HG03460 (cell line): ENCODE measurements at regions not wholly inside any gene's neighbourhood (a gene's known extent, or its start where the extent isn't known, plus 50 kb on each side); places are given as distances from the start of the nearest gene placed in this dataset.

Experiments used
- ATAC-seq: cut with Tn5 transposase; IDR thresholded peaks from one replicate; pipeline ENCODE4 v1.9.1; 2021; ENCODE audit not compliant: unreplicated experiment

DNA sequence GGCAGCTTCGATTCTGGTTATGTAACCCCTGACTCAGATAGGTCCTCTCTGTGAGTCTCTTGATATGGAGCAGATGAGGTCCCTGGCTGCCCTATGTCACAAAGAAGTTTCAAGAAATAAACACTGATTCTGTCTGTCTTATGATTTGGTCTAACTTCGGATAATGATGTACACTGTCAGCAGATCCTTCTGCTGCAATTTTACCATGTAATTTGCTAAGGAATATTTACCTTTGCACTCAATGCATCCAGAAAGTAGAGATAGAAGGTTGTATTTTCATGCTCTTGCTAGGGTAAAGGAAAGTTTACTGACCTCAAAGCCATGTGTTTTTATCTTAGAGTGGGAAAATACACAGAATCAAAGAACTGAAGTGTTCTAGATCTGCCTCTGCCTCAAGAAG, 98.2 kb downstream of the KLF5 start:
- ATAC-seq = no peak

DNA sequence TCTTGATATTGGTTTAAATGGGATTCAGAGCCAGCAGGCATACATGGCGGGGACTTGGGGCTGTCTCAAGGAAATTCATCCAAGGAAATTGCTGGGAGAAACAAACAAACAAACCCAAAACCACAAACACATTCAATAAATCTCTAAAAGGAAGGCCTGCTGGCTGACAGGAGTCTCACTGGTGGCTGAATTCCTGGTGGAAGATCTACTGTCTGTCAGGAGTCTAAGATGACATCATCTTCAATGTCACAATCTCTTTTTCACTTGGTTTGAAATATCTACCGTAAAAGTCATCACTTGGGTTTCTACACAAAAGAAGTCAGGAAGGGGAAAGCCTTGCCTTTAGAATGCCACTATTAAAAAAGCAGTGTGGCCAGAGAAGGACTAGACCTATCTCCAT, 87.9 kb downstream of the KLF5 start:
- ATAC-seq = no peak

DNA sequence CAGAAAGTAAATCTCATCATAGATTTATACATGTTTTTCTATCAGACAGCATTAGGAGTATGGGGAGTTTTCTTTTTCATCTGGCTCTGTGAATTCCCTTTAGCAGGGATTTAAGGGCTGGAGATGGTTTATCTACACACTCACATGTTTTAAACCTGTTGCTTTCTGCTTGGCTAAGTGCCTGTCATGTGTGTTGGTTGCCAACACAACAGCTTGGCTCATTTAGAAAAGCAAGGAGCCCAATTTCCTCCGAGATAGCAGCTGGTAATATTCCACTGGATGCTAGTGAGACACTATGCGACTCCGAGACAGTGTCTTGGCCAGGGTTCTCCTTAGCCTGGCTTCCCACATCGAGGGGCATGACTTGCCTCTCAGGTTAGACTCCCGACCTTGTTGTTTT, 83.3 kb downstream of the KLF5 start:
- ATAC-seq = no peak

DNA sequence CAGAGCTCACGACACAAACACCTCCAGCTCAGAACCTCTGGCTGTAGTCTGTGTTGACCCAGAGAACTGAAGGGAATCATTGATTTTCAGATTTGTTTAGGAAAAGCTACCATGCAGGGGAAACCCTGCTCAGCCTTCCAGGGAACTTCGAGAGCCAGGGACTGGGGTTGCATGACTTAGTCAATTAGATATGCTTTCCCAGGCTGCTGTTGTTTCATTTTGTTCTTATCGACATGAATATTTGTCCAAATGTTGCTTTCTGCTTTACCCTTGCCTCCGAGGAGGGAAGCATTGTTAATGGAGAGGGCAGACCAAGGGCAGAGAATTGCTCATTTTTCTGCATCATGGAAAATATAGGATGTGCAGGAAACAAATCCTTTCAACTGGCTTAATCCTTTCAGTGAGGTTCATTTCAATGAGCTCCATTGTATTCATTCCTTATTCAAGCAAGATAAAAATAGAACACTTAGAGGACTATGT, 82.5 kb downstream of the KLF5 start:
- no peak for ATAC-seq

DNA sequence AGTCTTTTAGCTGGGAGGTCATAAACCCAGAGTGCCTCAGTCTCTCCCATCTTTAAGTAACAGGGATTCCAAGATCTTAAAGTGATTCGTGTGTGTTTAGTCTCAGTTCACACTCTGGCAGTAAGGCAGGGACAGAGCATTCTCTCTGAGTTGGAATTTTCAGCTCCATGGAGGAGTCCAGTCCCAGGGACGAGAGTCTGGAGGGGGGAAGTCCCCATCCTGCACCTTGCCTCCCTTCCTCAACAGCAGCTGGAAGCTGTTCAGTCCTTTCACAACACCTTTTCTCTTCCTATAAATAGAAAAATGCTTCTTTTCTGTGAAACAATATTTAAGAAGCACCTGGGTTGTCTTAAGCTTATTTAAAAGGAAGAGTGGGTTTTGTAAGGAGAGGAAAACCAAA, 82.0 kb downstream of the KLF5 start:
- ATAC-seq = no peak

DNA sequence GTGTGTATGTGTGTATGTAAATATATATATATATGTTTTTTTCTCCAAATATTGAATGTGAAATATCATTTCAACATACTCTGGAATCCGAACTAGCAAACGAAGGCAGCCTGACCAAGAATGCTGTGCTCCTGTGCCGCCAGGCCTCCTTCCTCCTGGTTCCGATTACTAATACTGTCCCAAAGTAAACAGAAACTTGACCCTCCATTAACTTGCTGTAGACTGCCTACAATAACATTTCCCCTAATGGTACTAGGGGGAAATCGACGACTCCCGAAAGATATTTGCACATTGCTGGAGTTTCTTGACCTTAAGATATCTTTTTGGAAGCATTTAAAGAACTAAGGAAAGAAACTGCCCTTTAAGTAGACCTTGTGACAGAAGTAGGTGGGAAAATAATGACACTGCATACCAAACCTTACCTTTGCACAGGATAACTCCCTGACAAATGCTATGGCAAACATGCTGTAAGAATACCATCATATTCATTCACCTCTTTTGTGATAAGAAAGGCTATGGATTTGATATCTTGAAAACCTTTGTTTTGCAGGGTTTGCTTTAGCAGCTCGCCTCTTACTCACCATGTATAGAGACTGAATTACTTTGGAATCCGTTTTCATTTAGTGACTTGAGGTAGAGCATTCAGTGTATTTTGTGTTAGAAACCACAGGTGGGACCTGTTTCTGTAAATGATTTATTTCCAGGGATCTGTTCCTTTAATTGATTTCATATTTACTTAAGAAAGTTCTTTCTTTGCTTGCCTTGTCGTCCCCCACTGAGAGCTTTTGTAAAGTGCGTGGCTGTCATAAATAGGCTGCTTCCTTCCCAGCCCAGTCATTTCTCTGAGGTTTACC, 80.1 kb downstream of the KLF5 start:
- ATAC-seq = no peak

DNA sequence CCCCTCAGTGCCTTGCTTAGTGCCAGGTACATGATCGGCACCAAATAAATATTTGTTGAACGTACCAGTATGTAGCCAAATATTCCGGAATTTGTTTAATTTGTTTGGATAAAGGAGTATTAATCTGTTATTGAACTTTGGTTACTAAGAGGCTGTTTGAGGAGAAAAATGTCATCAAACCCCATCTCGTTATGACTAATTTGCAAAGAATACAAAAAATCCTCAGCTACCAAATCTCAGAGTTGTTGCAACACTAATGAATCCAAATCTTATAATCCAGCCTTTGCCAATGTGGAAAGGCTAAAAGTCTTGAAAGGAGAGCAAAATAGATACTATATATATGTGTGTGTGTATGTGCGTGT, 79.5 kb downstream of the KLF5 start:
- ATAC-seq = no peak

DNA sequence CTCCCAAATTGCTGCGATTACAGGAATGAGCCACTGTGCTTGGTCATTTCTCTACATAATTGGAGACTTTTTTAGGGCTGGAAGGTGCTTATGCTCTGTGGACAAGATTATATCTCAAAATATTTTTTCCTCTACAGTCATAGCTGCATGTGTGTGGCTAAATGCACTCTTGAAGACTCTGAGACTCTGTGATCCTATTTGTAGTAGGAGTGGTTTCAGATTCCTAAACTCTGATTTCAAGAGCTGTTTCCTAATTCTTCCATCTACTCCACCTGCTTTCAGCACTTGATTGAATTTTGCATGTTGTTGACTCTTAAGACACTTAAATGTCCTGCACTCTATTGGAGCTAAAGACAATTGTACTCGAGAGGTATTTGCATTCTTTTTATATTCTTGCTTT, 78.0 kb downstream of the KLF5 start:
- no peak for ATAC-seq

DNA sequence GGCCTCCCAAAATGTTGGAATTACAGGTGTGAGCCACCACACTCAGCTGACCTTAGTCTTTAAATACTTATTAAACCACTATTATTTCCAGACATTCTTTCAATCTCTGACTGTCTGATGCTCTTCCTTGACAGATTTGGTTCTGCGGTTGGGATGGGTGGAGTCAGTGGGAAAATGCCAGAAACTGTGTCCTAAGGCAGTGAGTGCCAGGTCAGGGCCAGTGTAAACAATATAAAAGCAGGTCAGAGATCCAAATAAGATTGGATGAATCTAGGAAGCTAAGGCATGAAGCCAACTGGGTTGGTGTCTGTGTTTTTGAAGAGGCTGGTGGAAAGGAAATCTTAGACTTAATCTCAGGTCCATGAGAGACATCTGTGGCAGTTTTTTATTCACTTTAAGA, 74.7 kb downstream of the KLF5 start:
- no peak for ATAC-seq

DNA sequence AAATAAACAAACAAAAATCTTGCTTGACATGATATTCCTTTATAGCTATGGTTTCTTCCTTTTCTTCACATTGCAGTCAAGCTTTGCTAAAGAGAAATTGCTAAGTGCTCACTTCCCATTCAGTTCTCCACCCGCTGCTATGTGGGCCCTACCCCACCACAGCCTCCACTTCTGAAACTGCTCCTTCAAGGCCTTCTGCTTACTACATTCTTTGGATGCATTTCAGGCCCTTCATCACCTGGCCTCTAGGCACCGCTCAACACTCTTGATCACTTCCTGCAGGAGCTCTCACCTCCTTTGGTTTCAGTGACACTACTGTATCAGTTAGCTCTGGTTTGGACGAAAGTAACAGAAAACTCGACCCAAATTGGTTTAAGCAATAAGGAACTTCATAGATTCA, 72.4 kb downstream of the KLF5 start:
- ATAC-seq = no peak

DNA sequence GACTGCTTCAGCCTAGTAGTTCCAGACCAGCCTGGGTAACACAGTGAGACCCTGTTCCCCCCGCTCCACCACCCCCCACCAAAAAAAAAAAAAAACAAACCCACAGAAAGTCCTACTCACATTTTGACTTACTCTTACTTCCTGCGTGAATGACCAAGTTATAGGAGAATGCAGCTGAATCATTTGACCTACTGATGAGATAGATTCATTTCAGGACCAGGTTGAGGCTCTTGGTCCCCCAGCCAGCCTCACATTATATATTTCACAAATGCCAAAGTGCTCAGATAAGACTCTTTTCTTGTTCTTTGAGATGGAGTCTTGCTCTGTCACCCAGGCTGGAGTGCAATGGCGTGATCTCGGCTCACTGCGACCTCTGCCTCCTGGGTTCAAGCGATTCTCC, 70.2 kb downstream of the KLF5 start:
- ATAC-seq = no peak
